Fibroblast of villous mesenchyme (primary cell): ENCODE measurements at regions not wholly inside any gene's neighbourhood (a gene's known extent, or its start where the extent isn't known, plus 50 kb on each side); places are given as distances from the start of the nearest gene placed in this dataset.

Experiments
- DNase-seq: peaks from one replicate; pipeline ENCODE4 v3.0.0-alpha.2; 2010; ENCODE audit warnings: low read depth
- H3K4me3 ChIP-seq: 2 replicates; pipeline ENCODE4 v1.5.1; 2011; ENCODE audit warnings: low read depth, mild to moderate bottlenecking, low read length
- TF ChIP-seq, protein P1 (sequence below): IDR thresholded peaks from 2 replicates; pipeline ENCODE4 v1.5.1; 2012; ENCODE audit warnings: low read depth, mild to moderate bottlenecking, low read length; ENCODE audit not compliant: insufficient read depth

DNA sequence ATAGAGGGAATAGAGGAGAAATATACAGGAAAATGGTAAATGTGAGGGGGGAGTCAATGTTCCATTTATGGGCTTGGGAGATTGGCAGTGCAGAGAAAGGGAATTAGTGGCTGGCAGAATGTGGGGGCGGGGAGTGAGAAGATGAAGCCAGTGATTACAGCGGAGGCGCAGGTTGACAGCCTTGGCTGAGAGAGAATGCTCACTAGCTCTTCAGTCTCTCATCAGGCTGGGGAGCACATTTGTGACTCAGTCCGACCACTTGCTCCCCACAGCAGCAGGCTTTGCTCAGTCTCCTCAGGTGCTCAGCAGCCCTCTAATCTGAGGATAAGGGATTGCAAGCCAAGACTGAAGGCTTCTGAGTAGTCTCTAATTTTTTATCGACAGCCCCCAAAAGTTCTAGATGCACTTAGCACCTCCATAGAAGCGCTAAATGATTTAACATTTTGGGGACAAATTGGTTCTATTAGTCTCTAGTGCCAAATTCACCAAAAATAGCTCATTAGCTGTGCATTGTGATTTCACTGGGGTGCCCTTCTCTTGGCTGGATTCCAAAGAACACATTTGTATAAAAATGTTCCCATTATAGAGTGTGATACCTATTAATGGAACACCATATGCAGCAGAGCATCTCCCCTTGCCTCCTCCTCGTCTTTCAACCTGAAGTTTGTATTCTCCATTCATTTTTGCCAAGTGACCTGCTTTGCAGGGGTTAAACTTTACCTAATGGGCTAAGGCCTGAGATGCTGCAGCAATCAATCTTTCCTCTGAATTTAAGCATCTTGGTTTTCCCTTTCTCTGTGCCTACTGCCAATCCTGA lies 191.8 kb downstream of the ZNF326 start:
- no peak overlapping the region for H3K4me3 ChIP-seq
- TF ChIP-seq, protein P1, sequence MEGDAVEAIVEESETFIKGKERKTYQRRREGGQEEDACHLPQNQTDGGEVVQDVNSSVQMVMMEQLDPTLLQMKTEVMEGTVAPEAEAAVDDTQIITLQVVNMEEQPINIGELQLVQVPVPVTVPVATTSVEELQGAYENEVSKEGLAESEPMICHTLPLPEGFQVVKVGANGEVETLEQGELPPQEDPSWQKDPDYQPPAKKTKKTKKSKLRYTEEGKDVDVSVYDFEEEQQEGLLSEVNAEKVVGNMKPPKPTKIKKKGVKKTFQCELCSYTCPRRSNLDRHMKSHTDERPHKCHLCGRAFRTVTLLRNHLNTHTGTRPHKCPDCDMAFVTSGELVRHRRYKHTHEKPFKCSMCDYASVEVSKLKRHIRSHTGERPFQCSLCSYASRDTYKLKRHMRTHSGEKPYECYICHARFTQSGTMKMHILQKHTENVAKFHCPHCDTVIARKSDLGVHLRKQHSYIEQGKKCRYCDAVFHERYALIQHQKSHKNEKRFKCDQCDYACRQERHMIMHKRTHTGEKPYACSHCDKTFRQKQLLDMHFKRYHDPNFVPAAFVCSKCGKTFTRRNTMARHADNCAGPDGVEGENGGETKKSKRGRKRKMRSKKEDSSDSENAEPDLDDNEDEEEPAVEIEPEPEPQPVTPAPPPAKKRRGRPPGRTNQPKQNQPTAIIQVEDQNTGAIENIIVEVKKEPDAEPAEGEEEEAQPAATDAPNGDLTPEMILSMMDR, result no peak
- no peak for DNase-seq

DNA sequence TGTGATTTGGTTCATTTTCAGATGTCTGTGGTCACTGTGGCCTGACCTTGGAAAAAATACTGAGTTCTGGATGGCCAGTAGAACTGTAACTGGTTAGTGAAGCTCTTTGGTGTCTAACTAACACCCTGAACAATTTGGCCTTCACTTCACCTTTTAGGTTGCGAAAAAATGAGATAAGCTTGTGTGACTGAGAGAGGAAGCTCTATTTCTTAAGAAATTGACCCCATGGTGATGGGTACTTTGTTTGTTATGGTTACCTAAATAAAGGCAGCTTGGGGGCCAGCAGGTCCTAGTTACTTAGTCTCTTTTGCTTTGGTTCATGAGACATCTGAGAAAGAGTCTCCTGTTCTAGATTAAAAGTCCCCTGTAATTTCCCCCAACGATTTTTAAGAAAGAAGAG lies 181.6 kb downstream of the ZNF326 start:
- TF ChIP-seq, protein P1, result no peak
- H3K4me3 ChIP-seq, result no peak overlapping the region
- peak; percentile 5 for DNase-seq

DNA sequence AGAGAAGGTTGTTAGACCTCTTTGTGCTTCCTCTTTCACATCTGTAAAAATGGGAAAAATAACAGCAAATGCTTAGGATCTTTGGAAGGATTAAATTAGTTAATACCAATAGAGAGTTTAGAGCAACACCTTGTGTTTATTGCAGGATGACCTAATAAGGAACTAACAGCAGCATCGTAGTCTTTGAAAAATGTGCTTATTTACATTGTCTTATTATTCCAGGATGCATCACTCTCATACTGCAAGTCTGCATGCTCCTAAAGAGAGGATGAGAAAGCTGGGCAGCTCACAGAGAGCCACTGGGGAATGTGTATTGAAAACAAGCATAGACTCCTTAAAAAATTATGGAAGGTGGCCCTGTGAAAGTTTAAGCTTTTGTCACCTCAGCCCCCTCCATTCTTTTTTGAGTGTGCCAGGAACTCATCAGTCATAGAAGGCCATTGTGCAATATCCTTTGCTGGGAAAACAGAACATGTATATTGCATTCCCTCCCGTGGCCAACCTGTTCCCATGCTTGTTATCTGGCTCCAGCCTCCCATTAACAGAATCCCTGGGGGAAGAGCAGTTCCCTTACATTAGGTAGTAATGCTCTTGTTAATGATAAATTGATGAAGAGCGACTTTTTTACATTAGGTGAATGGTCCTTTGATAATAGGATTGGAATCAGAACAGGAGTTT lies 180.7 kb downstream of the ZNF326 start:
- TF ChIP-seq, protein P1, result no peak
- no peak for DNase-seq
- no peak overlapping the region for H3K4me3 ChIP-seq

DNA sequence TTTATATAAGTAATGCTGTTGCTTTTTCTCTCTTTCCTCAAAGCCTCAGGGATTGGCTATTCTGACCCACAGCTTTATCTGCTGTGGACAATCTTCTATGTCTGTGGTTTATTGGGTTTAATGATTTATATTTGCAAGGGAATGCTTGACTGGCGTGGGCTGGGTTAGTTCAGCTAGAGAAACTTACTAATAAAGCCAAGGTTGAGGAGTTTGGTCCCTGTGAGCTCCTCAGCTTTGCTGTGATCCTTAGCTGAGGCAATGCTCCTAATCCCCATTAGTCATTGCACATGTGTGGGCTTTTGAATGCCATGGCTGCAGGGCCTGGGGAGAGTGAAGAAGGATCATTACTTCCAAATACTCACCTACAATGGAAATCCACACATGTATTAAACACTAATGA lies 179.3 kb downstream of the ZNF326 start:
- TF ChIP-seq, protein P1, result no peak
- DNase-seq, result no peak
- H3K4me3 ChIP-seq, result no peak overlapping the region

DNA sequence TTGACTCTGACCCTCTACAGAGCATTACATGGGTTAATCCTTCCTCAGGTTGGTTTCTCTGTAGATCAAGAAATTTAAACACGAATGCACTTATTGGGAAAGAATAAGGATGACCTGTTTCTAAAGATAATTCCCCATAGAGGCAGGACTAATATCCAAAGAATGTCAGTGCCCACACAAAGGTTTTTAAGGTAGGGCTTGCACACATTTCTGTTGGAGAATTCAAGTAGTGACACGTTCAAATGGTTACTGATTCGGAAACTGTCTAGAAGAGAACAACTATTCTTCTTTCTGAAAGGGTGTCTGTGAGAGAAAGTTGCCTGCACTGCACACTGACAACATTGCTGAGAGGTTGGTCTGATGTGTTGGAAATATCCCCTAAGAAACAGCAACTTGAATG lies 167.3 kb downstream of the ZNF326 start:
- no peak for DNase-seq
- H3K4me3 ChIP-seq, result no peak overlapping the region
- TF ChIP-seq, protein P1, result no peak

DNA sequence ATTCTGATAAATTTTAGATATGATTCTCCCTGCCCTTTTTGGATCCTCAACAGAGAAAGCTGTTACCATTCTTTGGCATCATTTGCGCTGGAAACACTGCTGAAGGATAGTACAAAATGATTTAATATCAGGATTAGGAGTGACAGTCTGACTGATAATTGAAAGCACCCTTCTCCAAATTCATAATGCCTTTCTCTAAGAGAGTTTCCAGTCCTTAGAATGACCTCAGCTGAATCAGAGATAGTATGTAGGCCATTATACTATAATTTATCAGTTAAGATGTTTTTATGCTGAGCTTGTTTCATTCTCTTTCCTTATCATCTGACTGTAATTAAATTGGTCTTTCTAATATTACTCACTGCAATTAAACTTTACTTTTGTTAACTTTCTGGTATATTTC lies 166.7 kb downstream of the ZNF326 start:
- DNase-seq, result no peak
- TF ChIP-seq, protein P1, result no peak
- H3K4me3 ChIP-seq, result no peak overlapping the region
